HT1080 (cell line): ENCODE measurements at regions not wholly inside any gene's neighbourhood (a gene's known extent, or its start where the extent isn't known, plus 50 kb on each side); places are given as distances from the start of the nearest gene placed in this dataset.
"Not testable (repeated sequence)": the region's sequence is repeated elsewhere in the genome, so short reads cannot be mapped to it uniquely, and the experiment has no call there.

Experiments used
- DNase-seq: peaks from one replicate; pipeline ENCODE4 v3.0.0-alpha.2; 2015; ENCODE audit warnings: low read depth

- no peak for DNase-seq
Observed at GRCh38 chr15:70578196-70578595, 185.2 kb downstream of the UACA start.

GRCh38 chr15:70576696-70577095 lies 186.7 kb downstream of the UACA start:
- no peak for DNase-seq

- DNase-seq: no peak
Observed at GRCh38 chr15:70576276-70576675, 187.1 kb downstream of the UACA start.

GRCh38 chr15:70575231-70576226 lies 187.8 kb downstream of the UACA start:
- DNase-seq: no peak

- not testable (repeated sequence) for DNase-seq
Observed at GRCh38 chr15:70574325-70574724, 189.0 kb downstream of the UACA start.

GRCh38 chr15:70573121-70573850 lies 190.1 kb downstream of the UACA start:
- no peak for DNase-seq

- peak; percentile 18 for DNase-seq
Observed at GRCh38 chr15:70569714-70570231, 193.6 kb downstream of the UACA start.

- peak; percentile 60 for DNase-seq
Observed at GRCh38 chr15:70569091-70569713, 194.2 kb downstream of the UACA start.

- no peak for DNase-seq
Observed at GRCh38 chr15:70566989-70567388, 196.4 kb downstream of the UACA start.

- no peak for DNase-seq
Observed at GRCh38 chr15:70566047-70566835, 197.1 kb downstream of the UACA start.

- DNase-seq: no peak
Observed at GRCh38 chr15:70563561-70564095, 199.7 kb downstream of the UACA start.

- no peak for DNase-seq
Observed at GRCh38 chr15:70562906-70563305, 200.5 kb downstream of the UACA start.

GRCh38 chr15:70561885-70562284 lies 201.5 kb downstream of the UACA start:
- no peak for DNase-seq

GRCh38 chr15:70560617-70561328 lies 202.6 kb downstream of the UACA start:
- no peak for DNase-seq

- no peak for DNase-seq
Observed at GRCh38 chr15:70559265-70560239, 203.8 kb downstream of the UACA start.

GRCh38 chr15:70558406-70559264 lies 204.7 kb downstream of the UACA start:
- no peak for DNase-seq

- DNase-seq: no peak
Observed at GRCh38 chr15:70557521-70558258, 205.7 kb downstream of the UACA start.
